ENCODE measurements at regions not wholly inside any gene's neighbourhood (a gene's known extent, or its start where the extent isn't known, plus 50 kb on each side); places are given as distances from the start of the nearest gene placed in this dataset.

DNA sequence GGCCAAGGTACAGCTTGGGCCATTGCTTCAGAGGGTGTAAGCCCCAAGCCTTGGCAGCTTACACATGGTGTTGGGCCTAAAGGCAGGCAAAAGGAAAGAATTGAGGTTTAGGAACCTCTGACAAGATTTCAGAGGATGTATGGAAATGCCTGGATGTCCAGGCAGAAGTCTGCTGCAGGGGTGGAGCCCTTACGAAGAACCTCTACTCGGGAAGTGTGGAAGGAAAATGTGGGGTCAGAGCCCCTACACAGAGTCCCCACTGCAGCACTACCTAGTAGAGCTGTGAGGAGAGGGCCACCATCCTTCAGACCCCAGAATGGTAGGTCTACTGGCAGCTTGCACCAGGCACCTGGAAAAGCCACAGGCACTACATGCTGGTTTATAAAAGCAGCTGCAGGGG, 124.2 kb downstream of the RPIA start:
- no peak overlapping the region for H2AFZ ChIP-seq (ENCODE audit: low read depth, low read length)
- H4K20me1 ChIP-seq (replicated peaks; ENCODE audit: control insufficient read depth, extremely low read depth, insufficient read depth, low read length), result no peaks in the 10 kb centered on the region
- no peaks in the 10 kb centered on the region for H3K79me2 ChIP-seq (ENCODE audit: control insufficient read depth, insufficient read depth, low read length)
- CTCF ChIA-PET, result no interaction called here
- dilution Hi-C loops (cut with MboI; ENCODE audit: extremely low pct_ligation_motif_present, low sequenced_read_pairs), result no loop called here
- H3K27ac ChIP-seq (ENCODE audit: insufficient read depth, low read depth, low read length), result no peak overlapping the region
- no peak for DNase-seq (ENCODE audit: low read depth, low spot score)
- POLR2A ChIA-PET, result no interaction called here
- no peak overlapping the region for H3K4me2 ChIP-seq (ENCODE audit: insufficient read depth, low read length)
- no peak overlapping the region for H3K9ac ChIP-seq (replicated peaks; ENCODE audit: extremely low read depth, insufficient read depth, low read length)
- no peaks in the 10 kb centered on the region for H3K9me1 ChIP-seq (replicated peaks; ENCODE audit: control insufficient read depth, extremely low read depth, insufficient read depth, low read length)
- intact Hi-C loops (cut with micrococcal nuclease), result no loop called here
- H3K4me3 ChIP-seq (replicated peaks in 1 of 3; ENCODE audit: insufficient read depth in 1 of 3, low read depth in 1 of 3, low read length in 3 of 3), result no peak overlapping the region
- BruUV-seq (replicated peaks), result no TSS peak
- H3K9me3 ChIP-seq (replicated peaks; ENCODE audit: control insufficient read depth, insufficient read depth, low read length), result peaks cover 2% of the 10 kb centered on the region
- no peak for FAIRE-seq
- peaks cover 8% of the 10 kb centered on the region for H3K4me1 ChIP-seq (ENCODE audit: control insufficient read depth, extremely low read depth, insufficient read depth, low read length)
- TF ChIP-seq MAX (IDR thresholded peaks at IDR 0.05; ENCODE audit: insufficient read depth, insufficient read length) (no peak), GATA2 (IDR thresholded peaks at IDR 0.05; ENCODE audit: insufficient read depth, insufficient read length, low read depth, low read length) (no peak), EZH2 (IDR thresholded peaks at IDR 0.05; ENCODE audit: borderline replicate concordance, low read depth, low read length, severe bottlenecking) (no peak), POLR2AphosphoS5 (IDR thresholded peaks at IDR 0.05; ENCODE audit: insufficient read depth, low read depth, low read length) (no peak), JUN (IDR thresholded peaks at IDR 0.05; ENCODE audit: borderline replicate concordance, insufficient read depth, insufficient read length, low read depth) (no peak), POLR2A (IDR thresholded peaks at IDR 0.05; ENCODE audit: low read depth, low read length) (no peak)
- no peaks in the 10 kb centered on the region for H3K36me3 ChIP-seq (ENCODE audit: control insufficient read depth in 2 of 2, extremely low read depth in 1 of 2, insufficient read depth in 2 of 2, low read length in 2 of 2)
- H3K27me3 ChIP-seq (ENCODE audit: control insufficient read depth in 2 of 2, insufficient read depth in 2 of 2, low read length in 2 of 2), result no peaks in the 10 kb centered on the region

DNA sequence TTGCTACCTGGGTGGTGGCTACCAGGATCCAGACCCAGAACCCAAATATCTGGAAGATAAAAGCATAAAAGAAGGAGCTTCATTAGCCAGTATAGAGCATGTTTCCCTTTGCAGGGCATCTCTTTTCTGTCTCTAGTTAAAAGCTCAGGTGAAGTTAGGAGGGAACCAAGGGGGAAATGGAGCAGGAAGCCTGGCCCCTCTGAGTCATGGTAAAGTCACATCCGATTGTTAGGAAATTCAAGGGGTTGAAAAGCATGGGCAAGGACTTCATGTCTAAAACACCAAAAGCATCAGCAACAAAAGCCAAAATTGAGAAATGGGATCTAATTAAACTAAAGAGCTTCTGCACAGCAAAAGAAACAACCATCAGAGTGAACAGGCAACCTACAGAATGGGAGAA, 126.9 kb downstream of the RPIA start:
- CTCF ChIA-PET, result interaction anchor here (0.8 to 1.2 kb wide), 5 partner anchors 11 to 85 kb away, joined by 3 to 8 read pairs (median 3); no protein-coding TSS in a partner anchor
- FAIRE-seq, result peak; percentile 69

More for the DNA sequence above, 126.9 kb downstream of the RPIA start:
- no TSS peak for BruUV-seq (replicated peaks)
- intact Hi-C loops (cut with micrococcal nuclease) (loop anchor here (1.0 kb wide), 1 partner anchor 10 kb away; no protein-coding TSS in a partner anchor), dilution Hi-C loops (cut with MboI; ENCODE audit: extremely low pct_ligation_motif_present, low sequenced_read_pairs) (no loop called here)
- no peak overlapping the region for H3K9ac ChIP-seq (replicated peaks; ENCODE audit: extremely low read depth, insufficient read depth, low read length)
- H3K27ac ChIP-seq (ENCODE audit: insufficient read depth, low read depth, low read length), result no peak overlapping the region
- H3K4me1 ChIP-seq (ENCODE audit: control insufficient read depth, extremely low read depth, insufficient read depth, low read length), result peaks cover 5% of the 10 kb centered on the region
- no peak overlapping the region for H2AFZ ChIP-seq (ENCODE audit: low read depth, low read length)
- no peak overlapping the region for H3K4me3 ChIP-seq (replicated peaks in 1 of 3; ENCODE audit: insufficient read depth in 1 of 3, low read depth in 1 of 3, low read length in 3 of 3)
- no peaks in the 10 kb centered on the region for H3K9me1 ChIP-seq (replicated peaks; ENCODE audit: control insufficient read depth, extremely low read depth, insufficient read depth, low read length)
- peak; percentile 65 for DNase-seq (ENCODE audit: low read depth, low spot score)
- H3K4me2 ChIP-seq (ENCODE audit: insufficient read depth, low read length), result peak overlapping the region; percentile 4
- H3K79me2 ChIP-seq (ENCODE audit: control insufficient read depth, insufficient read depth, low read length), result no peaks in the 10 kb centered on the region
- H3K9me3 ChIP-seq (replicated peaks; ENCODE audit: control insufficient read depth, insufficient read depth, low read length), result peaks cover 2% of the 10 kb centered on the region
- no peaks in the 10 kb centered on the region for H3K36me3 ChIP-seq (ENCODE audit: control insufficient read depth in 2 of 2, extremely low read depth in 1 of 2, insufficient read depth in 2 of 2, low read length in 2 of 2)
- TF ChIP-seq FOS (IDR thresholded peaks at IDR 0.05; ENCODE audit: borderline replicate concordance, insufficient read depth, low read length) (peak; percentile 70), EZH2 (IDR thresholded peaks at IDR 0.05; ENCODE audit: borderline replicate concordance, low read depth, low read length, severe bottlenecking) (no peak), MAX (IDR thresholded peaks at IDR 0.05; ENCODE audit: insufficient read depth, insufficient read length) (no peak), JUN (IDR thresholded peaks at IDR 0.05; ENCODE audit: borderline replicate concordance, insufficient read depth, insufficient read length, low read depth) (peak; percentile 85), POLR2AphosphoS5 (IDR thresholded peaks at IDR 0.05; ENCODE audit: insufficient read depth, low read depth, low read length) (peak; percentile 49)
- TF ChIP-seq, protein P1, sequence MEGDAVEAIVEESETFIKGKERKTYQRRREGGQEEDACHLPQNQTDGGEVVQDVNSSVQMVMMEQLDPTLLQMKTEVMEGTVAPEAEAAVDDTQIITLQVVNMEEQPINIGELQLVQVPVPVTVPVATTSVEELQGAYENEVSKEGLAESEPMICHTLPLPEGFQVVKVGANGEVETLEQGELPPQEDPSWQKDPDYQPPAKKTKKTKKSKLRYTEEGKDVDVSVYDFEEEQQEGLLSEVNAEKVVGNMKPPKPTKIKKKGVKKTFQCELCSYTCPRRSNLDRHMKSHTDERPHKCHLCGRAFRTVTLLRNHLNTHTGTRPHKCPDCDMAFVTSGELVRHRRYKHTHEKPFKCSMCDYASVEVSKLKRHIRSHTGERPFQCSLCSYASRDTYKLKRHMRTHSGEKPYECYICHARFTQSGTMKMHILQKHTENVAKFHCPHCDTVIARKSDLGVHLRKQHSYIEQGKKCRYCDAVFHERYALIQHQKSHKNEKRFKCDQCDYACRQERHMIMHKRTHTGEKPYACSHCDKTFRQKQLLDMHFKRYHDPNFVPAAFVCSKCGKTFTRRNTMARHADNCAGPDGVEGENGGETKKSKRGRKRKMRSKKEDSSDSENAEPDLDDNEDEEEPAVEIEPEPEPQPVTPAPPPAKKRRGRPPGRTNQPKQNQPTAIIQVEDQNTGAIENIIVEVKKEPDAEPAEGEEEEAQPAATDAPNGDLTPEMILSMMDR (IDR thresholded peaks at IDR 0.05; ENCODE audit: extremely low read depth in 1 of 2, insufficient read depth in 1 of 2, low read depth in 1 of 2, low read length in 2 of 2), result no peak
- H3K27me3 ChIP-seq (ENCODE audit: control insufficient read depth in 2 of 2, insufficient read depth in 2 of 2, low read length in 2 of 2), result no peaks in the 10 kb centered on the region
- POLR2A ChIA-PET, result no interaction called here
- H4K20me1 ChIP-seq (replicated peaks; ENCODE audit: control insufficient read depth, extremely low read depth, insufficient read depth, low read length), result no peaks in the 10 kb centered on the region
